ENCODE measurements at regions not wholly inside any gene's neighbourhood (a gene's known extent, or its start where the extent isn't known, plus 50 kb on each side); places are given as distances from the start of the nearest gene placed in this dataset.

DNA sequence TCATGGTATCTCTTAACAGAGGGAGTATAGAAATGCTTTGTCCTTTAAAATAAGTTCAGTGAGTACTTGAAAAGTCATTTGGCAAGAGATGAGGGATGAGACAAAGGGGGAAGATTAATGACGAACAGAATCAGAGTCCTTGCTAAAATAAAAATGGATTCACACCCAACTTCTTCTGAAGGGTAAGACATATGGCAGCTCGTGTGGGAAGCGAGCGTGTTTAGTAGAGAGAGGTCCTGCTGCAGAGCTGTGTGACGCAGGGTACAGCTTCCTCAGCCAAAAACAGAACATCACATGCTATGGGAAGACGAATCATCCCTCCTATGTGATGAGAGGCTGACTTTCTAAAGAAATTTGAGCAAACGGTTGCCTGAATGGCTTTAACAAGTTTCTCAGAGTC lies 158.5 kb upstream of the LMO4 start:
- TF ChIP-seq BHLHE40 (IDR thresholded peaks at IDR 0.05; ENCODE audit: borderline replicate concordance) (no peak), FOXM1 (IDR thresholded peaks at IDR 0.05; ENCODE audit: borderline replicate concordance) (no peak), SP1 (IDR thresholded peaks at IDR 0.05) (no peak), HDGF (IDR thresholded peaks at IDR 0.05; ENCODE audit: borderline replicate concordance) (no peak), FOXA1 (IDR thresholded peaks at IDR 0.05) (no peak)
